GM23248 (cell line): ENCODE measurements at regions not wholly inside any gene's neighbourhood (a gene's known extent, or its start where the extent isn't known, plus 50 kb on each side); places are given as distances from the start of the nearest gene placed in this dataset.

Source experiments
- EZH2 ChIP-seq: fragments of 200-600 bp; sonication (generic); IDR thresholded peaks from 2 replicates; pipeline ENCODE4 v1.6.1; 2018; ENCODE audit warnings: antibody characterized with exemption, mild to moderate bottlenecking; ENCODE audit not compliant: insufficient read depth, poor library complexity, severe bottlenecking
- EZH2phosphoT487 ChIP-seq: fragments of 200-600 bp; sonication (generic); IDR thresholded peaks from 2 replicates; pipeline ENCODE4 v1.6.1; 2018; ENCODE audit warnings: antibody characterized with exemption, moderate library complexity, mild to moderate bottlenecking, low read depth; ENCODE audit not compliant: insufficient read depth

GRCh38 chr2:107742460-107743027 is 84.1 kb upstream of the RGPD4 start:
- TF ChIP-seq EZH2 (no peak), EZH2phosphoT487 (no peak)
